HepG2 (cell line): ENCODE measurements at regions not wholly inside any gene's neighbourhood (a gene's known extent, or its start where the extent isn't known, plus 50 kb on each side); places are given as distances from the start of the nearest gene placed in this dataset.
A peak's percentile ranks its signal among the peaks of the same experiment; 100 is the strongest.

Experiments used
- ATAC-seq: fragments of 200-7000 bp; cut with Tn5 transposase; 3 replicates; pipeline ENCODE4 v1.9.1; 2020; ENCODE audit warnings: mild to moderate bottlenecking, moderate library complexity
- BruUV-seq: library from RNA; stranded (reverse); fragments of 400-500 nt; replicated peaks from 2 replicates; lab custom pipeline; 2021; lab: Mats Ljungman, UMichigan
- CTCF ChIA-PET: fragments of 300-600 bp; formaldehyde crosslinking; extraction: SDS; loops from one replicate; lab custom pipeline; 2021; ENCODE audit warnings: low total read pairs, inconsistent platforms, low intra/inter-chr PET ratio; lab: Yijun Ruan, JAX
- POLR2A ChIA-PET: fragments of 350-600 bp; sonication (Branson Sonifier 250); formaldehyde crosslinking; loops from one replicate; lab custom pipeline; 2020; ENCODE audit warnings: antibody characterized with exemption, inconsistent platforms; lab: Yijun Ruan, JAX
- DNase-seq: peaks from one replicate; pipeline ENCODE4 v3.0.0-alpha.2; 2015; ENCODE audit warnings: low spot score
- FAIRE-seq: peaks from 3 replicates; lab custom pipeline; 2011; peaks lifted over from hg19 to GRCh38; lab: Jason Lieb, UNC
- H2AFZ ChIP-seq: one replicate; pipeline ENCODE4 v1.6.1; 2011; ENCODE audit warnings: low read length, inconsistent platforms
- H3K27ac ChIP-seq: fragments of 300-600 bp; 3 replicates; pipeline ENCODE4 v1.8.0; 2011; ENCODE audit warnings: mixed run types, mild to moderate bottlenecking, mixed read lengths, low read length, inconsistent platforms; ENCODE audit not compliant: insufficient read depth; ENCODE audit errors: extremely low read length
- H3K27me3 ChIP-seq, 2 experiments: fragments of 200-600 bp in 1 of 2; 2 replicates in 1 of 2; 3 replicates in 1 of 2; pipeline versions ENCODE4 v1.6.0 to v1.8.0; 2011; ENCODE audit warnings: low read length in 2 of 2, mild to moderate bottlenecking in 2 of 2, moderate library complexity in 2 of 2, inconsistent platforms in 1 of 2; ENCODE audit not compliant: insufficient read depth in 2 of 2, control insufficient read depth in 1 of 2
- H3K36me3 ChIP-seq, 2 experiments: fragments of 200-600 bp in 1 of 2; replicated peaks in 1 of 2; 2 replicates in 1 of 2; 3 replicates in 1 of 2; pipeline versions ENCODE4 v1.5.1 to v1.8.0; 2011; ENCODE audit warnings: low read length in 2 of 2, inconsistent platforms in 1 of 2; ENCODE audit not compliant: insufficient read depth in 2 of 2, control insufficient read depth in 1 of 2
- H3K4me1 ChIP-seq: 2 replicates; pipeline ENCODE4 v1.5.1; 2012; ENCODE audit warnings: low read length, inconsistent platforms; ENCODE audit not compliant: insufficient read depth
- H3K4me2 ChIP-seq: 2 replicates; pipeline ENCODE4 v1.6.0; 2011; ENCODE audit warnings: low read depth, low read length, inconsistent platforms
- H3K4me3 ChIP-seq, 3 experiments: fragments of 200-600 bp in 1 of 3; sonication (generic), shearing (Covaris generic) in 1 of 3; replicated peaks in 1 of 3; 2 replicates each; pipeline ENCODE4 v1.5.1; 2011 to 2016; ENCODE audit warnings: low read length in 3 of 3, inconsistent platforms in 2 of 3, low read depth in 2 of 3, mild to moderate bottlenecking in 2 of 3, control low read depth in 1 of 3, mixed read lengths in 1 of 3; ENCODE audit not compliant: insufficient read depth in 1 of 3
- H3K79me2 ChIP-seq: one replicate; pipeline ENCODE4 v1.6.1; 2011; ENCODE audit warnings: low read length, inconsistent platforms; ENCODE audit not compliant: insufficient read depth
- H3K9ac ChIP-seq: 2 replicates; pipeline ENCODE4 v1.6.0; 2011; ENCODE audit warnings: mild to moderate bottlenecking, low read depth, low read length, inconsistent platforms; ENCODE audit not compliant: insufficient read depth
- H3K9me3 ChIP-seq: 2 replicates; pipeline ENCODE4 v1.5.1; 2012; ENCODE audit warnings: mild to moderate bottlenecking, low read length
- H4K20me1 ChIP-seq: 2 replicates; pipeline ENCODE4 v1.6.0; 2011; ENCODE audit warnings: inconsistent platforms, mild to moderate bottlenecking, low read length, moderate library complexity; ENCODE audit not compliant: insufficient read depth
- CCAR2 ChIP-seq: fragments of 200-400 bp; formaldehyde crosslinking; optimal IDR thresholded peaks from 2 replicates; pipeline ENCODE3; 2018; ENCODE audit warnings: low read depth, mild to moderate bottlenecking, low read length, moderate library complexity
- DPF2 ChIP-seq: sonication (generic); formaldehyde crosslinking; IDR thresholded peaks from 2 replicates; pipeline ENCODE4 v1.4.0; 2020; ENCODE audit warnings: mild to moderate bottlenecking, low read depth, missing genetic modification reagents, borderline replicate concordance
- SMAD1 ChIP-seq: sonication (generic); formaldehyde crosslinking; IDR thresholded peaks from 2 replicates; pipeline ENCODE4 v1.4.0; 2020; ENCODE audit warnings: missing genetic modification reagents, low read depth, mild to moderate bottlenecking, borderline replicate concordance
- SNAPC2 ChIP-seq: sonication (generic); formaldehyde crosslinking; IDR thresholded peaks from 2 replicates; pipeline ENCODE4 v1.8.1; 2022; ENCODE audit warnings: mild to moderate bottlenecking, missing genetic modification reagents
- TP53 ChIP-seq: sonication (generic); formaldehyde crosslinking; conservative IDR thresholded peaks from 2 replicates; pipeline ENCODE4 v1.4.0; 2020; ENCODE audit warnings: missing genetic modification reagents
- WIZ ChIP-seq: sonication (generic); formaldehyde crosslinking; IDR thresholded peaks from 2 replicates; pipeline ENCODE4 v1.5.1; 2020; ENCODE audit warnings: mild to moderate bottlenecking, missing genetic modification reagents
- ZBTB21 ChIP-seq: sonication (generic); formaldehyde crosslinking; IDR thresholded peaks from 2 replicates; pipeline ENCODE4 v1.4.0; 2020; ENCODE audit warnings: missing genetic modification reagents
- ZKSCAN1 ChIP-seq: fragments of 150-350 bp; IDR thresholded peaks from 2 replicates; pipeline ENCODE4 v1.6.1; 2014; ENCODE audit warnings: low read length
- ZMAT3 ChIP-seq: sonication (generic); formaldehyde crosslinking; conservative IDR thresholded peaks from 2 replicates; pipeline ENCODE4 v1.7.0; 2021; ENCODE audit warnings: missing genetic modification reagents
- ZNF292 ChIP-seq: sonication (generic); formaldehyde crosslinking; IDR thresholded peaks from 2 replicates; pipeline ENCODE4 v1.8.1; 2022; ENCODE audit warnings: mild to moderate bottlenecking, low read depth, missing genetic modification reagents, borderline replicate concordance
- ZNF563 ChIP-seq: sonication (generic); formaldehyde crosslinking; IDR thresholded peaks from 2 replicates; pipeline ENCODE4 v1.8.0; 2022; ENCODE audit warnings: mild to moderate bottlenecking, moderate library complexity, missing genetic modification reagents
- ZNF747 ChIP-seq: sonication (generic); formaldehyde crosslinking; IDR thresholded peaks from 2 replicates; pipeline ENCODE4 v1.8.1; 2023; ENCODE audit warnings: missing genetic modification reagents, mild to moderate bottlenecking, borderline replicate concordance
- ZNF790 ChIP-seq: sonication (generic); formaldehyde crosslinking; IDR thresholded peaks from 2 replicates; pipeline ENCODE4 v1.8.0; 2022; ENCODE audit warnings: missing genetic modification reagents, mild to moderate bottlenecking, borderline replicate concordance
- ZNF792 ChIP-seq: IDR thresholded peaks from 2 replicates; pipeline ENCODE4 v1.6.1; 2016
- ZSCAN9 ChIP-seq: IDR thresholded peaks from 2 replicates; pipeline ENCODE4 v1.6.1; 2016; ENCODE audit warnings: borderline replicate concordance
- WGBS: methylation state at CpG from one replicate; pipeline ENCODE4 v1.1.6; 2017; ENCODE audit warnings: low lambda C conversion rate; 5-methylcytosine and 5-hydroxymethylcytosine counted together
- in situ Hi-C: cut with HindIII; loops from 2 replicates; pipeline ENCODE4 v1.10.0; 2017; ENCODE audit warnings: low pct_unique_long_range_greater_than_20kb; ENCODE audit not compliant: extremely low pct_ligation_motif_present
- intact Hi-C: fragments of 100-400 bp; cut with micrococcal nuclease; formaldehyde crosslinking; loops from one replicate; pipeline ENCODE4 v1.10.0; 2022; ENCODE audit not compliant: unreplicated experiment
- TF ChIP-seq, protein P1 (sequence below): sonication (generic); formaldehyde crosslinking; IDR thresholded peaks from 2 replicates; pipeline ENCODE4 v1.8.0; 2022; ENCODE audit warnings: mild to moderate bottlenecking, missing genetic modification reagents; ENCODE audit not compliant: insufficient replicate concordance
- TF ChIP-seq, protein P2 (sequence below): sonication (generic); formaldehyde crosslinking; IDR thresholded peaks from 2 replicates; pipeline ENCODE4 v1.8.0; 2022; ENCODE audit warnings: low read depth, missing genetic modification reagents
- TF ChIP-seq, protein P3 (sequence below): conservative IDR thresholded peaks from 2 replicates; pipeline ENCODE4 v1.6.1; 2018; ENCODE audit warnings: missing genetic modification reagents
- TF ChIP-seq, protein P4 (sequence below): fragments of 450-650 bp; IDR thresholded peaks from 2 replicates; pipeline ENCODE4 v1.6.1; 2017; ENCODE audit warnings: mild to moderate bottlenecking

DNA sequence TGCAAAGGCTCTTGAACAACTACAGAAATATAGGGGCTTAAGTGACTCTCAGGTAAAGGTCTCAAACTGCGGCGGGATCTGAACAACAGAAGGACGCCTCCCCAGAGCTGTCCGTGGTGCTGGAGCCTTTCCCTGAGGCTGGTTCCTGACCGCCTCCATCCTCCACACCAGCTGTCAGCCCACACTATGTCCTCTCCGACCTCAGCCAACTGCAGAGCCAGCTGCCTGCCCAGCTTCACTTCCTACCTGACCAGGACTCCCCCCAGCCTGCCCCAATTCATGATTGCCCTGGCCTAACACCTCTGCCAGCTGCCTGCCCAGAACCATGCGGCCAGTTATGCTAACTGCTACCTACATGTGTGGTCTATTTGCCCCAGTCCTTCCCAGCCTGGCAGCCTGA lies 63.6 kb upstream of the ZC3H12A start:
- CTCF ChIA-PET: no interaction called here
- Histone ChIP-seq H3K36me3 (no peaks in the 10 kb centered on the region), H3K27me3 (peaks cover 0 to 5% of the 10 kb centered on the region in 2 experiments; a peak in 4 of 5 replicates), H2AFZ (no peak overlapping the region), H3K4me2 (no peak overlapping the region), H3K9ac (no peak overlapping the region), H3K27ac (no peak overlapping the region), H3K9me3 (no peaks in the 10 kb centered on the region), H4K20me1 (no peaks in the 10 kb centered on the region), H3K79me2 (no peaks in the 10 kb centered on the region), H3K4me1 (no peaks in the 10 kb centered on the region), H3K4me3 (no peak overlapping the region)
- peak; percentile 62 for ATAC-seq
- in situ Hi-C loops: no loop called here
- no TSS peak for BruUV-seq
- intact Hi-C loops: no loop called here
- POLR2A ChIA-PET: no interaction called here
- no peak for FAIRE-seq
- no CpG with 5 or more reads among the region's 7 CpGs for WGBS
- DNase-seq: peak; percentile 9
- TF ChIP-seq ZKSCAN1 (no peak), ZSCAN9 (CRISPR knock-in tag) (0 out of 2 replicates have a peak, but pooled peaks have one; percentile 40), CCAR2 (no peak), SMAD1 (no peak), ZBTB21 (CRISPR knock-in tag) (peak; percentile 26; the same call in 1 of the 2 replicates), ZNF747 (CRISPR knock-in tag) (no peak), SNAPC2 (CRISPR knock-in tag) (no peak), TP53 (CRISPR knock-in tag) (no peak), ZNF792 (CRISPR knock-in tag) (peak; percentile 42; the same call in 1 of the 2 replicates), ZNF292 (CRISPR knock-in tag) (no peak), ZNF790 (CRISPR knock-in tag) (no peak), ZNF563 (CRISPR knock-in tag) (0 out of 2 replicates have a peak, but pooled peaks have one; percentile 37), ZMAT3 (CRISPR knock-in tag) (no peak), DPF2 (CRISPR knock-in tag) (no peak), WIZ (0 out of 2 replicates have a peak, but pooled peaks have one; percentile 56)
- TF ChIP-seq, protein P1, sequence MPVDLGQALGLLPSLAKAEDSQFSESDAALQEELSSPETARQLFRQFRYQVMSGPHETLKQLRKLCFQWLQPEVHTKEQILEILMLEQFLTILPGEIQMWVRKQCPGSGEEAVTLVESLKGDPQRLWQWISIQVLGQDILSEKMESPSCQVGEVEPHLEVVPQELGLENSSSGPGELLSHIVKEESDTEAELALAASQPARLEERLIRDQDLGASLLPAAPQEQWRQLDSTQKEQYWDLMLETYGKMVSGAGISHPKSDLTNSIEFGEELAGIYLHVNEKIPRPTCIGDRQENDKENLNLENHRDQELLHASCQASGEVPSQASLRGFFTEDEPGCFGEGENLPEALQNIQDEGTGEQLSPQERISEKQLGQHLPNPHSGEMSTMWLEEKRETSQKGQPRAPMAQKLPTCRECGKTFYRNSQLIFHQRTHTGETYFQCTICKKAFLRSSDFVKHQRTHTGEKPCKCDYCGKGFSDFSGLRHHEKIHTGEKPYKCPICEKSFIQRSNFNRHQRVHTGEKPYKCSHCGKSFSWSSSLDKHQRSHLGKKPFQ: no peak
- TF ChIP-seq, protein P2, sequence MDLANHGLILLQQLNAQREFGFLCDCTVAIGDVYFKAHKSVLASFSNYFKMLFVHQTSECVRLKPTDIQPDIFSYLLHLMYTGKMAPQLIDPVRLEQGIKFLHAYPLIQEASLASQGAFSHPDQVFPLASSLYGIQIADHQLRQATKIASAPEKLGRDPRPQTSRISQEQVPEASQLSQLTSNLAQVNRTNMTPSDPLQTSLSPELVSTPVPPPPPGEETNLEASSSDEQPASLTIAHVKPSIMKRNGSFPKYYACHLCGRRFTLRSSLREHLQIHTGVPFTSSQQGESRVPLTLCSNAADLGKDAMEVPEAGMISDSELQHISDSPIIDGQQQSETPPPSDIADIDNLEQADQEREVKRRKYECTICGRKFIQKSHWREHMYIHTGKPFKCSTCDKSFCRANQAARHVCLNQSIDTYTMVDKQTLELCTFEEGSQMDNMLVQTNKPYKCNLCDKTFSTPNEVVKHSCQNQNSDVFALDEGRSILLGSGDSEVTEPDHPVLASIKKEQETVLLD (CRISPR knock-in tag): no peak
- TF ChIP-seq, protein P3, sequence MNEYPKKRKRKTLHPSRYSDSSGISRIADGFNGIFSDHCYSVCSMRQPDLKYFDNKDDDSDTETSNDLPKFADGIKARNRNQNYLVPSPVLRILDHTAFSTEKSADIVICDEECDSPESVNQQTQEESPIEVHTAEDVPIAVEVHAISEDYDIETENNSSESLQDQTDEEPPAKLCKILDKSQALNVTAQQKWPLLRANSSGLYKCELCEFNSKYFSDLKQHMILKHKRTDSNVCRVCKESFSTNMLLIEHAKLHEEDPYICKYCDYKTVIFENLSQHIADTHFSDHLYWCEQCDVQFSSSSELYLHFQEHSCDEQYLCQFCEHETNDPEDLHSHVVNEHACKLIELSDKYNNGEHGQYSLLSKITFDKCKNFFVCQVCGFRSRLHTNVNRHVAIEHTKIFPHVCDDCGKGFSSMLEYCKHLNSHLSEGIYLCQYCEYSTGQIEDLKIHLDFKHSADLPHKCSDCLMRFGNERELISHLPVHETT (CRISPR knock-in tag): no peak
- TF ChIP-seq, protein P4, sequence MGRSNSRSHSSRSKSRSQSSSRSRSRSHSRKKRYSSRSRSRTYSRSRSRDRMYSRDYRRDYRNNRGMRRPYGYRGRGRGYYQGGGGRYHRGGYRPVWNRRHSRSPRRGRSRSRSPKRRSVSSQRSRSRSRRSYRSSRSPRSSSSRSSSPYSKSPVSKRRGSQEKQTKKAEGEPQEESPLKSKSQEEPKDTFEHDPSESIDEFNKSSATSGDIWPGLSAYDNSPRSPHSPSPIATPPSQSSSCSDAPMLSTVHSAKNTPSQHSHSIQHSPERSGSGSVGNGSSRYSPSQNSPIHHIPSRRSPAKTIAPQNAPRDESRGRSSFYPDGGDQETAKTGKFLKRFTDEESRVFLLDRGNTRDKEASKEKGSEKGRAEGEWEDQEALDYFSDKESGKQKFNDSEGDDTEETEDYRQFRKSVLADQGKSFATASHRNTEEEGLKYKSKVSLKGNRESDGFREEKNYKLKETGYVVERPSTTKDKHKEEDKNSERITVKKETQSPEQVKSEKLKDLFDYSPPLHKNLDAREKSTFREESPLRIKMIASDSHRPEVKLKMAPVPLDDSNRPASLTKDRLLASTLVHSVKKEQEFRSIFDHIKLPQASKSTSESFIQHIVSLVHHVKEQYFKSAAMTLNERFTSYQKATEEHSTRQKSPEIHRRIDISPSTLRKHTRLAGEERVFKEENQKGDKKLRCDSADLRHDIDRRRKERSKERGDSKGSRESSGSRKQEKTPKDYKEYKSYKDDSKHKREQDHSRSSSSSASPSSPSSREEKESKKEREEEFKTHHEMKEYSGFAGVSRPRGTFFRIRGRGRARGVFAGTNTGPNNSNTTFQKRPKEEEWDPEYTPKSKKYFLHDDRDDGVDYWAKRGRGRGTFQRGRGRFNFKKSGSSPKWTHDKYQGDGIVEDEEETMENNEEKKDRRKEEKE: no peak
